K562 (cell line): ENCODE measurements at regions not wholly inside any gene's neighbourhood (a gene's known extent, or its start where the extent isn't known, plus 50 kb on each side); places are given as distances from the start of the nearest gene placed in this dataset.

Experiments used
- ATAC-seq: fragments of 200-7000 bp; cut with Tn5 transposase; 3 replicates; pipeline ENCODE4 v1.9.1; 2020; ENCODE audit warnings: moderate library complexity
- BruUV-seq: library from RNA; stranded (reverse); fragments of 400-500 nt; replicated peaks from 2 replicates; lab custom pipeline; 2021; lab: Mats Ljungman, UMichigan
- CTCF ChIA-PET: fragments of 300-600 bp; formaldehyde crosslinking; extraction: SDS; loops from one replicate; lab custom pipeline; 2021; ENCODE audit warnings: low intra/inter-chr PET ratio; lab: Yijun Ruan, JAX
- POLR2A ChIA-PET: fragments of 300-600, 350-650 bp; sonication (Branson Sonifier 250); formaldehyde crosslinking; extraction: SDS; loops from one replicate; lab custom pipeline; 2021; ENCODE audit warnings: antibody characterized with exemption, inconsistent platforms; lab: Yijun Ruan, JAX
- DNase-seq, 4 experiments: peaks; one replicate each; pipeline versions ENCODE4 v3.0.0 to v3.0.0-alpha.2; 2011 to 2018; ENCODE audit warnings: low spot score in 3 of 4, mixed read lengths in 3 of 4; ENCODE audit errors: extremely low read depth in 1 of 4
- FAIRE-seq: peaks from 2 replicates; lab custom pipeline; 2011; peaks lifted over from hg19 to GRCh38; lab: Jason Lieb, UNC
- H2AFZ ChIP-seq: 2 replicates; pipeline ENCODE4 v1.6.0; 2011; ENCODE audit warnings: low read depth, low read length, control low read depth, inconsistent platforms
- H3K27ac ChIP-seq: fragments of 200-600 bp; 3 replicates; pipeline ENCODE4 v1.8.0; 2011; ENCODE audit warnings: low read depth, mild to moderate bottlenecking, control low read depth, inconsistent platforms, low read length, moderate library complexity, mixed read lengths; ENCODE audit errors: extremely low read depth
- H3K27me3 ChIP-seq, 2 experiments: fragments of 300-600 bp in 1 of 2; 2 replicates in 1 of 2; 3 replicates in 1 of 2; pipeline versions ENCODE4 v1.6.0 to v1.8.0; 2011; ENCODE audit warnings: inconsistent platforms in 2 of 2, low read length in 2 of 2, mild to moderate bottlenecking in 1 of 2, mixed read lengths in 1 of 2, moderate library complexity in 1 of 2; ENCODE audit not compliant: control insufficient read depth in 2 of 2, insufficient read depth in 2 of 2
- H3K36me3 ChIP-seq: fragments of 300-600 bp; 3 replicates; pipeline ENCODE4 v1.8.0; 2011; ENCODE audit warnings: mild to moderate bottlenecking, low read length, inconsistent platforms; ENCODE audit not compliant: control insufficient read depth, insufficient read depth
- H3K4me1 ChIP-seq, 2 experiments: fragments of 200-600 bp in 1 of 2; replicated peaks in 1 of 2; 2 replicates in 1 of 2; 3 replicates in 1 of 2; pipeline versions ENCODE4 v1.5.1 to v1.8.0; 2011; ENCODE audit warnings: inconsistent platforms in 2 of 2, low read length in 2 of 2, mild to moderate bottlenecking in 1 of 2, mixed read lengths in 1 of 2, moderate library complexity in 1 of 2; ENCODE audit not compliant: control insufficient read depth in 2 of 2, insufficient read depth in 2 of 2
- H3K4me2 ChIP-seq: 2 replicates; pipeline ENCODE4 v1.6.1; 2011; ENCODE audit warnings: low read length, control low read depth, inconsistent platforms, mixed read lengths; ENCODE audit not compliant: insufficient read depth
- H3K4me3 ChIP-seq: fragments of 200-600 bp; sonication (generic), shearing (Covaris generic); 2 replicates; pipeline ENCODE4 v1.5.1; 2016; ENCODE audit warnings: control low read depth, inconsistent platforms
- H3K79me2 ChIP-seq: fragments of 200-600 bp; 3 replicates; pipeline ENCODE4 v1.8.0; 2011; ENCODE audit warnings: low read length, inconsistent platforms; ENCODE audit not compliant: control insufficient read depth, insufficient read depth
- H3K9ac ChIP-seq, 2 experiments: 2 replicates each; pipeline versions ENCODE4 v1.6.0 to v1.6.1; 2011; ENCODE audit warnings: low read depth in 2 of 2, low read length in 2 of 2, control low read depth in 1 of 2, inconsistent platforms in 1 of 2, mild to moderate bottlenecking in 1 of 2, mixed read lengths in 1 of 2; ENCODE audit not compliant: insufficient read depth in 1 of 2
- H3K9me1 ChIP-seq: one replicate; pipeline ENCODE4 v1.6.0; 2011; ENCODE audit warnings: inconsistent platforms, mild to moderate bottlenecking, low read length, moderate library complexity; ENCODE audit not compliant: control insufficient read depth, insufficient read depth
- H3K9me3 ChIP-seq: replicated peaks from 2 replicates; pipeline ENCODE4 v1.5.1; 2011; ENCODE audit warnings: low read depth, low read length, inconsistent platforms; ENCODE audit not compliant: control insufficient read depth, insufficient read depth
- H4K20me1 ChIP-seq: replicated peaks from 2 replicates; pipeline ENCODE4 v1.6.1; 2011; ENCODE audit warnings: low read length, inconsistent platforms, mixed read lengths; ENCODE audit not compliant: control insufficient read depth, insufficient read depth
- CC2D1A ChIP-seq: fragments of 450-650 bp; IDR thresholded peaks from 2 replicates; pipeline ENCODE4 v1.6.1; 2017; ENCODE audit warnings: mild to moderate bottlenecking
- FOXJ3 ChIP-seq: sonication (generic); formaldehyde crosslinking; IDR thresholded peaks from 2 replicates; pipeline ENCODE4 v1.4.0; 2020; ENCODE audit warnings: mild to moderate bottlenecking, missing genetic modification reagents
- FOXK2 ChIP-seq, 2 experiments: fragments of 450-650 bp; IDR thresholded peaks in 1 of 2; conservative IDR thresholded peaks in 1 of 2; 2 replicates each; pipeline ENCODE4 v1.6.1; 2016; ENCODE audit warnings: low read depth in 2 of 2, mild to moderate bottlenecking in 1 of 2
- GTF2E2 ChIP-seq: fragments of 200-800 bp; sonication (Bioruptor generic); IDR thresholded peaks from 2 replicates; pipeline ENCODE4 v1.6.1; 2016; ENCODE audit warnings: missing genetic modification characterization, missing compliant biosample characterization
- HDAC6 ChIP-seq: IDR thresholded peaks from 2 replicates; pipeline ENCODE4 v1.6.1; 2012; ENCODE audit warnings: low read depth, mild to moderate bottlenecking, control low read depth, inconsistent platforms, low read length, moderate library complexity
- KAT7 ChIP-seq: sonication (generic); formaldehyde crosslinking; IDR thresholded peaks from 2 replicates; pipeline ENCODE4 v1.8.0; 2022; ENCODE audit warnings: missing genetic modification reagents, mild to moderate bottlenecking, borderline replicate concordance
- RUNX1 ChIP-seq: sonication (generic); IDR thresholded peaks from 2 replicates; pipeline ENCODE4 v1.6.1; 2016; ENCODE audit warnings: antibody characterized with exemption, low read depth
- SPI1 ChIP-seq: IDR thresholded peaks from 2 replicates; pipeline ENCODE4 v1.6.1; 2011; ENCODE audit warnings: low read depth, low read length, control low read depth, borderline replicate concordance
- SRF ChIP-seq, 2 experiments: fragments of 250-450, 450-650 bp in 1 of 2; sonication (Bioruptor Pico) in 1 of 2; sonication (generic) in 1 of 2; formaldehyde crosslinking; IDR thresholded peaks; 2 replicates each; pipeline versions ENCODE4 v1.5.0 to v1.5.1; 2020 to 2022; ENCODE audit warnings: mild to moderate bottlenecking in 1 of 2, missing genetic modification reagents in 1 of 2
- SRSF1 ChIP-seq: fragments of 200-400 bp; formaldehyde crosslinking; IDR thresholded peaks from 2 replicates; pipeline ENCODE4 v1.6.1; 2017; ENCODE audit warnings: mild to moderate bottlenecking, low read depth, low read length, moderate library complexity
- ZBTB33 ChIP-seq: sonication (generic); formaldehyde crosslinking; IDR thresholded peaks from 2 replicates; pipeline ENCODE4 v1.8.1; 2023; ENCODE audit warnings: mild to moderate bottlenecking, missing genetic modification reagents
- ZNF655 ChIP-seq: fragments of 250-450 bp; sonication (Bioruptor Pico); IDR thresholded peaks from 2 replicates; pipeline ENCODE4 v1.5.0; 2021
- ZNF668 ChIP-seq: fragments of 250-450 bp; sonication (Bioruptor Pico); IDR thresholded peaks from 2 replicates; pipeline ENCODE4 v1.8.0; 2022; ENCODE audit warnings: mild to moderate bottlenecking, inconsistent platforms
- WGBS: fragments of 100-300 bp; shearing (Covaris generic); methylation state at CpG from one replicate; pipeline ENCODE4 v1.1.6; 2016; ENCODE audit warnings: low coverage, mixed read lengths; ENCODE audit not compliant: insufficient coverage; ENCODE audit errors: missing lambda C conversion rate; 5-methylcytosine and 5-hydroxymethylcytosine counted together
- in situ Hi-C: fragments of 300-500 bp; cut with MboI; formaldehyde crosslinking; loops from 4 replicates; pipeline ENCODE4 v1.15.0; 2018; ENCODE audit warnings: inconsistent platforms, mixed read lengths
- intact Hi-C: fragments of 100-400 bp; cut with micrococcal nuclease; formaldehyde crosslinking; loops from 2 replicates; pipeline ENCODE4 v1.14.2; 2022
- TF ChIP-seq, protein P1 (sequence below): sonication (generic); formaldehyde crosslinking; IDR thresholded peaks from 2 replicates; pipeline ENCODE4 v1.8.1; 2023; ENCODE audit warnings: missing genetic modification reagents, mild to moderate bottlenecking, borderline replicate concordance

GRCh38 chr12:69000540-69001243 is 67.7 kb upstream of the CPM start (continued):
- TF ChIP-seq SRF (CRISPR knock-in tag; IDR thresholded peaks at IDR 0.05) (no peak), SPI1 (no peak), ZNF668 (CRISPR knock-in tag) (no peak)

- no peaks in the 10 kb centered on the region for H3K4me1 ChIP-seq
- no peaks in the 10 kb centered on the region for H4K20me1 ChIP-seq
- intact Hi-C loops: no loop called here
- H3K4me2 ChIP-seq: no peak overlapping the region
- no peak overlapping the region for H3K27ac ChIP-seq
- in situ Hi-C loops: no loop called here
- H3K9me1 ChIP-seq: no peaks in the 10 kb centered on the region
- DNase-seq: no peak
- no peak overlapping the region for H3K9ac ChIP-seq
- H3K27me3 ChIP-seq: no peaks in the 10 kb centered on the region
- no peaks in the 10 kb centered on the region for H3K36me3 ChIP-seq
- ATAC-seq: no peak
- no peak overlapping the region for H3K4me3 ChIP-seq
- H2AFZ ChIP-seq: no peak overlapping the region
- BruUV-seq: no TSS peak
- FAIRE-seq: no peak
- no peaks in the 10 kb centered on the region for H3K9me3 ChIP-seq
- POLR2A ChIA-PET: no interaction called here
- CTCF ChIA-PET: no interaction called here
- no peaks in the 10 kb centered on the region for H3K79me2 ChIP-seq
- 2% methylated on average over 3 of the region's 3 CpGs for WGBS
- TF ChIP-seq ZBTB33 (CRISPR knock-in tag) (no peak), HDAC6 (no peak), KAT7 (no peak), SRSF1 (no peak), CC2D1A (no peak), FOXK2 (conservative IDR thresholded peaks at IDR 0.05 in 1 of 2, IDR thresholded peaks at IDR 0.05 in 1 of 2; ENCODE audit: low read depth in 2 of 2) (no peak), RUNX1 (no peak), FOXJ3 (CRISPR knock-in tag) (no peak), ZNF655 (CRISPR knock-in tag) (no peak), GTF2E2 (no peak)
- TF ChIP-seq, protein P1, sequence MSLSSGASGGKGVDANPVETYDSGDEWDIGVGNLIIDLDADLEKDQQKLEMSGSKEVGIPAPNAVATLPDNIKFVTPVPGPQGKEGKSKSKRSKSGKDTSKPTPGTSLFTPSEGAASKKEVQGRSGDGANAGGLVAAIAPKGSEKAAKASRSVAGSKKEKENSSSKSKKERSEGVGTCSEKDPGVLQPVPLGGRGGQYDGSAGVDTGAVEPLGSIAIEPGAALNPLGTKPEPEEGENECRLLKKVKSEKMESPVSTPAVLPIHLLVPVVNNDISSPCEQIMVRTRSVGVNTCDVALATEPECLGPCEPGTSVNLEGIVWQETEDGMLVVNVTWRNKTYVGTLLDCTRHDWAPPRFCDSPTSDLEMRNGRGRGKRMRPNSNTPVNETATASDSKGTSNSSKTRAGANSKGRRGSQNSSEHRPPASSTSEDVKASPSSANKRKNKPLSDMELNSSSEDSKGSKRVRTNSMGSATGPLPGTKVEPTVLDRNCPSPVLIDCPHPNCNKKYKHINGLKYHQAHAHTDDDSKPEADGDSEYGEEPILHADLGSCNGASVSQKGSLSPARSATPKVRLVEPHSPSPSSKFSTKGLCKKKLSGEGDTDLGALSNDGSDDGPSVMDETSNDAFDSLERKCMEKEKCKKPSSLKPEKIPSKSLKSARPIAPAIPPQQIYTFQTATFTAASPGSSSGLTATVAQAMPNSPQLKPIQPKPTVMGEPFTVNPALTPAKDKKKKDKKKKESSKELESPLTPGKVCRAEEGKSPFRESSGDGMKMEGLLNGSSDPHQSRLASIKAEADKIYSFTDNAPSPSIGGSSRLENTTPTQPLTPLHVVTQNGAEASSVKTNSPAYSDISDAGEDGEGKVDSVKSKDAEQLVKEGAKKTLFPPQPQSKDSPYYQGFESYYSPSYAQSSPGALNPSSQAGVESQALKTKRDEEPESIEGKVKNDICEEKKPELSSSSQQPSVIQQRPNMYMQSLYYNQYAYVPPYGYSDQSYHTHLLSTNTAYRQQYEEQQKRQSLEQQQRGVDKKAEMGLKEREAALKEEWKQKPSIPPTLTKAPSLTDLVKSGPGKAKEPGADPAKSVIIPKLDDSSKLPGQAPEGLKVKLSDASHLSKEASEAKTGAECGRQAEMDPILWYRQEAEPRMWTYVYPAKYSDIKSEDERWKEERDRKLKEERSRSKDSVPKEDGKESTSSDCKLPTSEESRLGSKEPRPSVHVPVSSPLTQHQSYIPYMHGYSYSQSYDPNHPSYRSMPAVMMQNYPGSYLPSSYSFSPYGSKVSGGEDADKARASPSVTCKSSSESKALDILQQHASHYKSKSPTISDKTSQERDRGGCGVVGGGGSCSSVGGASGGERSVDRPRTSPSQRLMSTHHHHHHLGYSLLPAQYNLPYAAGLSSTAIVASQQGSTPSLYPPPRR (CRISPR knock-in tag): no peak
Observed at GRCh38 chr12:69001251-69001650, 68.3 kb upstream of the CPM start.
